ENCODE measurements at regions not wholly inside any gene's neighbourhood (a gene's known extent, or its start where the extent isn't known, plus 50 kb on each side); places are given as distances from the start of the nearest gene placed in this dataset.

DNA sequence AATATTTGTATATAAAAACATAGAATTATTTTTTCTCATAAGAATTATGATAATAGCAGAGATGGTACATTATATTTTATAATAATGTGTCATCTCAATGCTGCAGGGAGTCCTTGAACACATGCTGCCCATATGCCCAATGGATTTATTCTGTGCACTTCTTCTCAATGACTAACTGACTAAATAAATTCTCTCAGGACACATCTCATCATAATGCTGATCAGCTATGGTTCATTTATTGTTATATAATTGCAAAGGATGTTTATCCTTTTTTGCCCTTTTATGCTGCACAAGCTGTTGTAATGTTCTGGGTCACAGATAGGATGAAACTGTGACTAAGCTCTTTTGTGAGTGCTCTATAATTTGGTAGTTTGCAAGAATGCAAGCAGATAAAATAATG is 1273.3 kb upstream of the ATXN8OS start:
- H3K27ac ChIP-seq (ENCODE audit: low read depth, low read length, severe bottlenecking) = no peak overlapping the region
- H3K36me3 ChIP-seq (ENCODE audit: control insufficient read depth, insufficient read depth, low read length) = no peaks in the 10 kb centered on the region
- no peak overlapping the region for H3K4me3 ChIP-seq (ENCODE audit: extremely low read depth, insufficient read depth, low read length, poor library complexity, severe bottlenecking)
- H3K4me1 ChIP-seq (ENCODE audit: control insufficient read depth, insufficient read depth, low read length, poor library complexity, severe bottlenecking) = no peaks in the 10 kb centered on the region
- no peaks in the 10 kb centered on the region for H3K9me3 ChIP-seq (ENCODE audit: control insufficient read depth, low read length)

DNA sequence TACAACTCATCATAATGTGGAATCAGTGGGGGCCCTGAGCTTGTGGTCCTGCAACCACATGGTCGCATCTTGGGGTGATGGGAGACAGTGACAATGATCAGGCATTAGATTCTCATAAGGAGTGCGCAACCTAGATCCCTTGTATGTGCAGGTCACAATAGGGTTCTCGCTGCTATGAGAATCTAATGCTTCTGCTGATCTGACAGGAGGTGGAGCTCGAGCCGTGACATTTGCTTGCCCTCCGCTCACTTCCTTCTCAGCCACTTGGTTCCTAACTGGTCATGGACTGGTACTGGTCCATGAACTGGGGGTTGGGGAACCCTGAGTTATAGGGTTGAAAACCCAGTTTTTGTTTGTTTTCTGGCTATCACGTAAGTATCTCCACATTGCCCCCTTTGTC is 1290.9 kb upstream of the ATXN8OS start:
- no peak overlapping the region for H3K4me3 ChIP-seq (ENCODE audit: extremely low read depth, insufficient read depth, low read length, poor library complexity, severe bottlenecking)
- no peak overlapping the region for H3K27ac ChIP-seq (ENCODE audit: low read depth, low read length, severe bottlenecking)
- H3K9me3 ChIP-seq (ENCODE audit: control insufficient read depth, low read length) = no peaks in the 10 kb centered on the region
- no peaks in the 10 kb centered on the region for H3K36me3 ChIP-seq (ENCODE audit: control insufficient read depth, insufficient read depth, low read length)
- 92% methylated on average over 6 of the region's 7 CpGs; no CpG with 5 or more reads in 1 of the 2 experiments for WGBS, 2 experiments (ENCODE audit: insufficient coverage in 2 of 2)
- H3K4me1 ChIP-seq (ENCODE audit: control insufficient read depth, insufficient read depth, low read length, poor library complexity, severe bottlenecking) = no peaks in the 10 kb centered on the region

DNA sequence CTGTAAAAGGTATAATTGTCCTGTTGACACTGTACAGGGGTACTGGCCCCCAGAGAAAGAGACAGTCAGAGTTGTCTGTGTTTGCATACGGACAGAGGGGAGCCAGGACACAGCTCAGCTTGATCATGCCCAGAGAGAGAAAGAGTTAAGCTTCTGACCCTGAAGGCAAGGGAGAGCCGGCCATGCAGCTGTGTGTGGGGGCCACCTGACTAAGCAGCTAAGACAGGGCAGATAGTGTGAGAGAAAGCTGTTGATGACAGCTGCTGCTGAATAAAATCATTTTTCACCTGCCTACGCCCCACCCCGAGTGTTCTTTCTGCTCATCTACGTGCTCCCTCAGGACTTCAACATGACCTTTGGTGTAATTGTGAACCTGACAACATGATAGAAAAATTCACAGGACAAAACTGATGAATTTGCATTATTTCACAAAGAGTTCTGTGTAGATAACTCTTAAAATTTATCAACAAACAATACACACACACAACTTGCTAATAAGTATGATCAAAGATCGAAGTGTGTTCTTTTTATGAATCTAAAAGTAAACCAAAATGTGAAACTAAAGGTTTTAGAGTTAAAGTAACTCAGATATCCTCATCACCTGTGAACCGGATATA is 1294.3 kb upstream of the ATXN8OS start:
- Histone ChIP-seq H3K9me3 (ENCODE audit: control insufficient read depth, low read length) (no peaks in the 10 kb centered on the region), H3K27ac (ENCODE audit: low read depth, low read length, severe bottlenecking) (no peak overlapping the region), H3K36me3 (ENCODE audit: control insufficient read depth, insufficient read depth, low read length) (no peaks in the 10 kb centered on the region), H3K4me3 (ENCODE audit: extremely low read depth, insufficient read depth, low read length, poor library complexity, severe bottlenecking) (no peak overlapping the region), H3K4me1 (ENCODE audit: control insufficient read depth, insufficient read depth, low read length, poor library complexity, severe bottlenecking) (no peaks in the 10 kb centered on the region)
- 68 to 94% methylated on average over 2 to 6 of the region's 7 CpGs for WGBS, 2 experiments (ENCODE audit: insufficient coverage in 2 of 2)

DNA sequence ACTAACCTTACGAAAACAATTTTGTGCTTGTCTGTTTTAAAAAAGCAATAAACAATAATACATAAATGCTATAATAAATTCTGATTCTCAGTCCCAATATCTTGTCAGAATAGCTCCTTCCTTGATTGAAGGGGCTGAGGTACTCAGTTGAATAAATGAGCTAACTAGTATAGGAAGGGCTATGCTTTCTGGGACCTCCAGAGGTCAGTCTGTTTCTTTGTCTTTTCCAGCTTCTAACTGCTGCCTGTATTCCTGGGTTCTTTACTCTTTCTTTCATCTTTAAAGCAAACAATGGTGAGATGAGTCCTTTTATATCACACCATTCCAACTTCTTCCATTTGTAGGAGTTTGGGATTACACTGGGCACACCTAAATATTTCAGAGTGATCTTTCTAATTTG is 1297.0 kb upstream of the ATXN8OS start:
- Histone ChIP-seq H3K4me3 (ENCODE audit: extremely low read depth, insufficient read depth, low read length, poor library complexity, severe bottlenecking) (no peak overlapping the region), H3K4me1 (ENCODE audit: control insufficient read depth, insufficient read depth, low read length, poor library complexity, severe bottlenecking) (no peaks in the 10 kb centered on the region), H3K9me3 (ENCODE audit: control insufficient read depth, low read length) (no peaks in the 10 kb centered on the region), H3K36me3 (ENCODE audit: control insufficient read depth, insufficient read depth, low read length) (no peaks in the 10 kb centered on the region), H3K27ac (ENCODE audit: low read depth, low read length, severe bottlenecking) (no peak overlapping the region)
- WGBS, 2 experiments (ENCODE audit: insufficient coverage in 2 of 2) = no CpG with 5 or more reads among the region's 1 CpG

DNA sequence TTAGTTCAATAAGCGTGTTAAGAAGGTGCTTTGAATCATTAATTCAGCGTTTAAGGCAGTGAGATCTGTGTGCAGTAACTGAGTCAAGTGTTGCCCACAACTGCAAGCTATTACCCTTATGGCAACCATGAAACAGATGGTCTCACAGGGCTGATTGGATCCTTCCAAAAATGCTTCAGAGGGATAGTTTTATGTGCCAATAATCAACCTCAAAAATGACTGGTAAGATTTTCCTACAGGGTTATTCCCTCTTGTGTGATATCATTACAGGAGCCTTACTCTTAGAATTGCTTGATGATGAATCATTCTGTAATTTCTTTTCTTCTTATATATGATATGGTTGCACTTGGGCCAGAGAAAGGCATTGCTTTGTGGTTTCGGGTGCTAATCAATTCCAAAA is 1299.2 kb upstream of the ATXN8OS start:
- no peaks in the 10 kb centered on the region for H3K9me3 ChIP-seq (ENCODE audit: control insufficient read depth, low read length)
- no peak overlapping the region for H3K27ac ChIP-seq (ENCODE audit: low read depth, low read length, severe bottlenecking)
- H3K4me3 ChIP-seq (ENCODE audit: extremely low read depth, insufficient read depth, low read length, poor library complexity, severe bottlenecking) = no peak overlapping the region
- H3K36me3 ChIP-seq (ENCODE audit: control insufficient read depth, insufficient read depth, low read length) = no peaks in the 10 kb centered on the region
- H3K4me1 ChIP-seq (ENCODE audit: control insufficient read depth, insufficient read depth, low read length, poor library complexity, severe bottlenecking) = no peaks in the 10 kb centered on the region
- 100% methylated on average over 1 of the region's 3 CpGs; no CpG with 5 or more reads in 1 of the 2 experiments for WGBS, 2 experiments (ENCODE audit: insufficient coverage in 2 of 2)

DNA sequence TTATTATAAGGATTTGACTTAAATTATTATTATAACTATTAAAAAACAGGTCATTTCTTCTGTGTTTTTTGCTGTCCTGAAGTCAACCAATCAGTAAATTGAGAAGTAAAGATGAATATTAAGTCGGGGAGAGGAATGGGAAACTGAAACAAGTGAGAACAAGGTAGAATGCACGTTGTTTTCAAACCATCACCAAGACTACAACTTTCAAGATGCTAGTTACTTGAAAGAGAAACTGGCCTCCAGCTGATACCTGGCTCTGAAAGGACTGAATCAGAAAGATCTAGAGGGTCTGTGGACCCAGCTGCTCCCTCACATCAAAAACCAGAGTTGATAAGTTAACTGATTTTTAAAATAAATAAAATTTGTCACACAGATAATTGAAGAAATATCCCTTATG is 1301.5 kb upstream of the ATXN8OS start:
- WGBS, 2 experiments (ENCODE audit: insufficient coverage in 2 of 2) = no CpG with 5 or more reads among the region's 2 CpGs
- H3K4me1 ChIP-seq (ENCODE audit: control insufficient read depth, insufficient read depth, low read length, poor library complexity, severe bottlenecking) = no peaks in the 10 kb centered on the region
- H3K9me3 ChIP-seq (ENCODE audit: control insufficient read depth, low read length) = no peaks in the 10 kb centered on the region
- H3K36me3 ChIP-seq (ENCODE audit: control insufficient read depth, insufficient read depth, low read length) = no peaks in the 10 kb centered on the region
- H3K27ac ChIP-seq (ENCODE audit: low read depth, low read length, severe bottlenecking) = no peak overlapping the region
- H3K4me3 ChIP-seq (ENCODE audit: extremely low read depth, insufficient read depth, low read length, poor library complexity, severe bottlenecking) = no peak overlapping the region

DNA sequence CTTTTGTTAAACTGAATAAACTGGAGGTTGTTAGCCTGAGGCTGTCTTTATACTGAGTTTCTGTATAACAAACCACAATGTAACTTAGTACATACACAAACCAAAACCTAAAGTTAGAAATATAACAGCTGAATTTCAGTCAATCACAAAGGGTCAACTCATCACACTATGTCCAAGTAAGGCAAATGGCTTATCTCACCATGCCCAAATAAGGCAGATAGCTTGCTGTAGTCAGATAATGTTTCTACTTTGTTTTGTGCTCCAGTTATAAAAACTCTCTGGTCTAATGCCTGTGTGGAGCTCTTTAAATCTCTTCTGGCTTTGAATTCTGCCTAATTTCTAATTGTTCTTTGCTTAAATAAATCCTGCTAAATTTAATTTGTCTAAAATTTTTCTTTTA is 1323.4 kb upstream of the ATXN8OS start:
- Histone ChIP-seq H3K4me1 (ENCODE audit: control insufficient read depth, insufficient read depth, low read length, poor library complexity, severe bottlenecking) (no peaks in the 10 kb centered on the region), H3K9me3 (ENCODE audit: control insufficient read depth, low read length) (no peaks in the 10 kb centered on the region), H3K27ac (ENCODE audit: low read depth, low read length, severe bottlenecking) (no peak overlapping the region), H3K4me3 (ENCODE audit: extremely low read depth, insufficient read depth, low read length, poor library complexity, severe bottlenecking) (no peak overlapping the region), H3K36me3 (ENCODE audit: control insufficient read depth, insufficient read depth, low read length) (no peaks in the 10 kb centered on the region)

DNA sequence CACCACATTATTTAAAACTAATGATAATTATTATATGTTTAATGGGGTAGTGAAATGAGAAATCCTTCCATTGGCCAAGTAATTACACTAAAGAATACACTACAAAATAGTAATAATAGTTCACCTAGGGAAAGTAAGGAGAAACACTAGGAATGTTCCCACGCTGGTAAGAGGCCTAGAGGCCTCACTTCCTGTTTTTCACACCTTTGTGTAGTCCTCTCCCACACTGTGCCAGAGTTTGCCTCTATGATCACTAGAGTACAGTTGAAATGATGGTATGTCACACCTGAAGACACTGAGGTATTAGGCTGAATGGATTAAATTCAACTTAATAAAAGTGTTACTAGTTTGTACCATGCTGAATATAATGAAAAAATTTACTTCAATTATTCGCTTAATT is 1348.0 kb upstream of the ATXN8OS start:
- Histone ChIP-seq H3K9me3 (ENCODE audit: control insufficient read depth, low read length) (no peaks in the 10 kb centered on the region), H3K4me1 (ENCODE audit: control insufficient read depth, insufficient read depth, low read length, poor library complexity, severe bottlenecking) (no peaks in the 10 kb centered on the region), H3K36me3 (ENCODE audit: control insufficient read depth, insufficient read depth, low read length) (no peaks in the 10 kb centered on the region), H3K27ac (ENCODE audit: low read depth, low read length, severe bottlenecking) (no peak overlapping the region), H3K4me3 (ENCODE audit: extremely low read depth, insufficient read depth, low read length, poor library complexity, severe bottlenecking) (no peak overlapping the region)
- 100% methylated on average over 1 of the region's 2 CpGs; no CpG with 5 or more reads in 1 of the 2 experiments for WGBS, 2 experiments (ENCODE audit: insufficient coverage in 2 of 2)

DNA sequence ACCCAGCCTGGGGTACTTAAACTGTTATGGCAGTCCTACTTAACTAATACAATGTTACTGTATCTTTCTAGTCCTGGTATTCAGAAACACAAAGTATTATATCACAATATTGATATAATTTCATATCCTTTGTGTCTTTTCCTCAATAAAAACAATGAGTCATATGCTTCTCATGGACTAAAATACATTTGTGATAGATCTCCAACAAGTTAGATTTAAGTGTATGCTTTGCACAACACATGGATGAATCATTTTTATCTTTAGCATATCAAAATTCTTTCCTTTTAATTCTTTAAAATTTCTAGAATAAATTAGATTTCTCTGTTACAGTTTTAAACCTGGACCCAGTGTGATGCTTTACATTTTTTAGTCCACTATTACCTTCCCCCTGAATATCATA is 1357.8 kb upstream of the ATXN8OS start:
- Histone ChIP-seq H3K9me3 (ENCODE audit: control insufficient read depth, low read length) (no peaks in the 10 kb centered on the region), H3K4me3 (ENCODE audit: extremely low read depth, insufficient read depth, low read length, poor library complexity, severe bottlenecking) (no peak overlapping the region), H3K4me1 (ENCODE audit: control insufficient read depth, insufficient read depth, low read length, poor library complexity, severe bottlenecking) (no peaks in the 10 kb centered on the region), H3K27ac (ENCODE audit: low read depth, low read length, severe bottlenecking) (no peak overlapping the region), H3K36me3 (ENCODE audit: control insufficient read depth, insufficient read depth, low read length) (no peaks in the 10 kb centered on the region)

DNA sequence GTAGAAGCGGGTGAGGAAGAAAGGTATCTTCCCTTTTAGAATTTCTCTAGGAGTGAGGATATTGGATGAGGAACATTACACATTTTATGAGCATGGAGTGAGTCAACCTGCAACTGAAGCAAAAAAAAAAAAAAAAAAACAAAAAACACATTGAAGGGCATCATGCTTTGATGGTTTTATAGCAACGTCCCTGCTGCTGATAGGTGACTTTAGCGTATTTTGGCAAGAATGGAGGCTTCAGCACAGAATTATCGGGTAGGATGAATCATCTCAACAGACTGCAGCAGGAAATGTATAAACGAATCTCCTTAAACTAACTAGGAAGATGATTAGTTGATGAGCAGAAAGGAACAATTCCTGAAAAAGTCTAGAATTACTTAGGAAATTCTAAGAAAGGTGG is 1359.6 kb upstream of the ATXN8OS start:
- H3K36me3 ChIP-seq (ENCODE audit: control insufficient read depth, insufficient read depth, low read length) = no peaks in the 10 kb centered on the region
- 90 to 95% methylated on average over 2 to 3 of the region's 5 CpGs for WGBS, 2 experiments (ENCODE audit: insufficient coverage in 2 of 2)

DNA sequence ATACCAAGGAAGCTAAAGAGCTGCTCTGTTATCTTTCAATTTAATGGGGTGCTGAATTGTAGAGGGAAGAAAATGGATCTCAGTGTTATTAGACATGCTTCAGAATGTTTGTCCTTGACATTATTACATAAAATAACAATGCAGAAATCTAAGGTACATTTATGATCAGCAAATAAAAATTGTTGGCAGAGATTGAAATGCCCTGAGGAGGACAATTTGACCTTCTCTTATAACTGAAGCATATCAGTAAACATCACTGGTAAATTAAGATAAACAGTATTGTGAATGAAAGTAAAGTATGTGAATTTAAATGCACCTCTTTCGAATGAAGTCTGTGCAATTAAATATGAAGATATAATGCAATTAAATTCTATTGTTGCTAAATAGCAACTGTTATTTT is 1362.1 kb upstream of the ATXN8OS start:
- no CpG with 5 or more reads among the region's 1 CpG for WGBS, 2 experiments (ENCODE audit: insufficient coverage in 2 of 2)
- no peak overlapping the region for H3K27ac ChIP-seq (ENCODE audit: low read depth, low read length, severe bottlenecking)
- H3K4me1 ChIP-seq (ENCODE audit: control insufficient read depth, insufficient read depth, low read length, poor library complexity, severe bottlenecking) = no peaks in the 10 kb centered on the region
- H3K4me3 ChIP-seq (ENCODE audit: extremely low read depth, insufficient read depth, low read length, poor library complexity, severe bottlenecking) = no peak overlapping the region
- no peaks in the 10 kb centered on the region for H3K36me3 ChIP-seq (ENCODE audit: control insufficient read depth, insufficient read depth, low read length)
- H3K9me3 ChIP-seq (ENCODE audit: control insufficient read depth, low read length) = no peaks in the 10 kb centered on the region

More for the DNA sequence above, 1359.6 kb upstream of the ATXN8OS start:
- Histone ChIP-seq H3K9me3 (ENCODE audit: control insufficient read depth, low read length) (no peaks in the 10 kb centered on the region), H3K27ac (ENCODE audit: low read depth, low read length, severe bottlenecking) (no peak overlapping the region), H3K4me3 (ENCODE audit: extremely low read depth, insufficient read depth, low read length, poor library complexity, severe bottlenecking) (no peak overlapping the region), H3K4me1 (ENCODE audit: control insufficient read depth, insufficient read depth, low read length, poor library complexity, severe bottlenecking) (no peaks in the 10 kb centered on the region)

Measured in mesodermal cell (in vitro differentiated cells).